HG02588 (cell line): ENCODE measurements at regions not wholly inside any gene's neighbourhood (a gene's known extent, or its start where the extent isn't known, plus 50 kb on each side); places are given as distances from the start of the nearest gene placed in this dataset.

Source experiments
- ATAC-seq: cut with Tn5 transposase; IDR thresholded peaks from one replicate; pipeline ENCODE4 v1.9.1; 2021; ENCODE audit warnings: mild to moderate bottlenecking, moderate library complexity; ENCODE audit not compliant: unreplicated experiment

DNA sequence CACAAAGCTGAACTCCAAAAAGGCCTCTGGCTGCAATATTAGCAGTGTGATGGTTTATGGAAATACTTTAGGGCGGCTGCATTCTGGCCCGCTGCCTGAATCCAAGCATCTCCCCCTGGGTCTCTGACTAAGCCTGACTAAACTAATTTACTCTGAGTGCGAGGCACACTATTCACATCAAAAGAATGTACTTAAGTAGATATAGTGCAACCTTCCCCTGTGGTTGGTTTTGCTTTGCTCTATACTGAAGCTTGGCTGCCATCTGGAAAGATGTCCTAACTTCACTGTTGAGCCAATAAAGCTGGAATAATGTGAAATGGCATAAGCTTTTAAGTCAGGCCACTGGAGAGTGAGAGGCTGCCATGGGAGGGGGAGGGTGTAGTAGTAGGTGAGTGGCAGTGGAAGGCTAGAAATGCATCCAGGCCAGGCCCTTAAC is 321.6 kb downstream of the AASDHPPT start:
- ATAC-seq, result no peak

- no peak for ATAC-seq
Measured at GRCh38 chr11:106399624-106400023, 322.2 kb downstream of the AASDHPPT start.

- no peak for ATAC-seq
Measured at GRCh38 chr11:106400949-106401570, 323.6 kb downstream of the AASDHPPT start.

- ATAC-seq, result no peak
Measured at GRCh38 chr11:106403751-106404150, 326.3 kb downstream of the AASDHPPT start.

- ATAC-seq, result no peak
Measured at GRCh38 chr11:106409222-106409621, 331.8 kb downstream of the AASDHPPT start.

DNA sequence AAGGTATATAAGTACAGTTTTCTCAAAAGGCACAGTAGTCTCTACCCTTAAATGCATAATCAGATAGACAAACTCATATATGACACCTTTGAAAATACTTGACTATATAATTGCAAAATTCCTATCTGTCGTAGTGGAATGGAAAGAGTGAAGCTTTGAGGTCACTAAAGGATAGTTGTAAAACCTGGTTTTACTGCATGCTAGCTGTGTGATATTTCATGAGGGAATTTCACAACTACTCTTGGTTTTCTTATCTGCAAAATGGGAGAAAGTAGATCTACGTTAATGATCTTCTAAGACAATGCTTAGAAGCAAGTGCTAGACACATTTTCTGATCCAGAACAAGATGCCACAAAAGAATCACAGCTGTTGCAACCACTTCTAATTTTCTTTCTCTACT is 332.2 kb downstream of the AASDHPPT start:
- no peak for ATAC-seq

GRCh38 chr11:106410902-106411301 is 333.4 kb downstream of the AASDHPPT start:
- no peak for ATAC-seq

DNA sequence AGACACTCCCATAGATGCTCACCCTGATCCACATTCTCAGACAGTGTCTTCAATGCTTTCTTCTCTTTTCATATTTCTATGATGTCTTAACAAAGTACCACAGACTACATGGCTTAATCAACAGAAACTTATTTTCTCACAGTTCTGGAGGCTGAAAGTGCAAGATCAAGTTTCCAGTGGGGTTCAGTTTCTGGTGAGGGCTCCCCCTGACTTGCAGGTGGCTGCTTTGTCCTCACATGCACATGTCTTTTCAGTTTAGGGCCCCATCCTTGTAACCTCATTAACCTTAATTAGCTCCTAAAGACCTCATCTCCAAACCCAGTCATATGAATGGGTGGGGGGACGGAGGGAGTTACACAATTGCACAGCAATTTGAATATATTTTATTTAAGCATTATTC is 335.8 kb downstream of the AASDHPPT start:
- ATAC-seq, result no peak

DNA sequence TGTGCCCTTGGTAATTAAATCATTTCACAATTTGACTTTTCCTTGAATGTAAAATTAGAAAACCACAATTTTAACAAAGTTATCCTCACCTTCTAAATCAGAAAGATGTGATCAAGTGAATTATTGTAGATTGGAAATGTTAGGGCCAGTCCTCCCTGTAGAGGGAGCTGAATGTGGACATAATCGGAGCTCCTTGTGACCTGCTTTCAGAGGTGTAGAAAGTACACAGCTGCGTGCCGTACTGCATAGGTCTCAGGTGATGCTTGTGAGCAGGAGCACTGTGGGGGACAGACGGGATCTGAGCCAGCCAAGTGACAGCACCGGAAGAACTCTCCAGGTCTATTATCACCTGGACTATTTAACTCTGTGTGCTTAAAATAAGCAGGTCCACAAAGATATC is 338.0 kb downstream of the AASDHPPT start:
- no peak for ATAC-seq

DNA sequence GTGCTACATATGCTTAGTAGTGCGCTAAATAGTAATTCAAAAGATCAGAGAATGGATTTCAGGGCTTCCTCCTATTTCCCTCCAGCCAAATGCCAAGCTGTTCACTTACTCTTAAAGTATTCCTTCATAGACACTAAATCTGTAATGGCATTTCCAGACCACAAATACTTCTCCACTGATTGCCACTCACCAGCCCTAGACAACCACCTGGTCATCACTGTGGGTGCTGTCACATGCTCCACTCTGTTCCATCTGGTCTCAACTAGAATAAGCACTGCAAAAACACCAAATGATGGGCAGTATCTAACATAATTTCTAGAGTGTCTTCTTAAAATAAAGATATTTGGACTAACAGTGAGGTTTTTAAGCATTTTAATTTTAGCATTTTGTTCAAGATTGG is 341.3 kb downstream of the AASDHPPT start:
- ATAC-seq, result no peak

GRCh38 chr11:106420048-106420665 is 342.7 kb downstream of the AASDHPPT start:
- ATAC-seq, result no peak

GRCh38 chr11:106420686-106421085 is 343.2 kb downstream of the AASDHPPT start:
- ATAC-seq, result no peak

DNA sequence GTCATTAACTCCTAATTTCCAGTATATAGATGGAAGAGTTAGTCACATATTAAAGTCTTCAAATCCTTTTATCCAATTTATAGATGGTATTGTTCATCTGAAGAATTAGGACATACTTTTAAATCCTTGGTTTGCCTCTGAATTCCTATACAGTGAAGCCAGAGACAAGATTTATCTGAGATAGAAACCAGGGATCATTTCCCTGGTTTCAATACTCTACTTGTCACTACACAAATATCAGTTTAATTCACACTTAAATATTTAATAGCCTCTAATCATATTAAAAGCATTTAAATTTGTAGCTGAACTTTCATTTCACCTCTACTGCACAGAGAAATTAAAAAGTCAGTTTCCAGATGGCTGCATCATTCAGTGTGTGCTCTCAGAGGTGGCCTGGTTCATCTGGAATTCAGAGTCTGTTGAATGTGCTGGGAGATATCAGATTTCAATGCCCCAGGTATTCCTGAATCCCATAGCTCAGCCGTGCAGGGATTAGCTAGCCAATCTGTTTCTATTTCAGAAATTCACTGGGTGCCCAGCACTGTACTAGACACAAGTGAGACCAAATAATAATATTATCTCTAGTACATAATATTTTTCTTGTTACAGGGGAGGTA is 344.3 kb downstream of the AASDHPPT start:
- ATAC-seq, result no peak

GRCh38 chr11:106422583-106422982 is 345.1 kb downstream of the AASDHPPT start:
- ATAC-seq, result no peak

- no peak for ATAC-seq
Measured at GRCh38 chr11:106424111-106424510, 346.6 kb downstream of the AASDHPPT start.

- ATAC-seq, result no peak
Measured at GRCh38 chr11:106425819-106426218, 348.4 kb downstream of the AASDHPPT start.

DNA sequence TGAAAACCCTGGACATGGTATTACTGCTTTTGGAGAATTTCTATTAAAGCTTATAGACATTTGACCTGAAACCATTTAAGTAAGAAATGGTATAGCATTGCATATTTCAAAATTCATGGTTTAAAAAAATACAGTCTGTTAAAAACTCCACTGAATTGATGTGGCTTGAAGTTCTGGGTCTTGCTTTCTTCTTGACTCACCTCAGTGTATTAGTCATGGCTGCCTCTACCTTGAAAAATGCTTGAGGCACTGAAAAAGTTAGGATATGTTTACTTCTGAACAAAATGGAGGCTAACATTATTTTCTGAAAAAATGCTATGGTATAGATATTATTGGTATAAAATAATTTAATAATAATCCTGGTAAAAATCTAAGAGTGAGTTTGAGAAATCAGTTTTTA is 349.2 kb downstream of the AASDHPPT start:
- ATAC-seq, result no peak

- no peak for ATAC-seq
Measured at GRCh38 chr11:106427736-106428135, 350.3 kb downstream of the AASDHPPT start.

GRCh38 chr11:106442032-106442431 is 364.6 kb downstream of the AASDHPPT start:
- ATAC-seq, result no peak

DNA sequence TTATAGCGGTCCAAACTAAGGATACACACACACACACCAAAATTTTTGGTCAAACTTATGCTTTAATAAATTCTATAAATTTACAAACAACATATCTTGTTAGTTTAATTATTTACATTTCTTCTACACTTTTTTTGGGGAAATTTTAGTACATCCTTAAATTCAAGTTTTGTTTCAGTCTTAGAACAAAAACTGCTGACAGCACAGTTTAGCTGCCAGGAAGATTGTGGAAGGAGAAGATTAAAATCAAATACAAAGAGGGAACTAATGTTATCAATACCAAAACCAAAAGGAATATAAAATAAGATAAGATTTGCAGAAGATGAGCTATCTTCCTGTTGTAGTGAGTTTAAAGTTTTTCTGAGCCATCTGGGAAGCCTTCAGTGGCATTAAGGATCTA is 368.8 kb downstream of the AASDHPPT start:
- ATAC-seq, result no peak

GRCh38 chr11:106446955-106447354 is 369.5 kb downstream of the AASDHPPT start:
- ATAC-seq, result no peak

DNA sequence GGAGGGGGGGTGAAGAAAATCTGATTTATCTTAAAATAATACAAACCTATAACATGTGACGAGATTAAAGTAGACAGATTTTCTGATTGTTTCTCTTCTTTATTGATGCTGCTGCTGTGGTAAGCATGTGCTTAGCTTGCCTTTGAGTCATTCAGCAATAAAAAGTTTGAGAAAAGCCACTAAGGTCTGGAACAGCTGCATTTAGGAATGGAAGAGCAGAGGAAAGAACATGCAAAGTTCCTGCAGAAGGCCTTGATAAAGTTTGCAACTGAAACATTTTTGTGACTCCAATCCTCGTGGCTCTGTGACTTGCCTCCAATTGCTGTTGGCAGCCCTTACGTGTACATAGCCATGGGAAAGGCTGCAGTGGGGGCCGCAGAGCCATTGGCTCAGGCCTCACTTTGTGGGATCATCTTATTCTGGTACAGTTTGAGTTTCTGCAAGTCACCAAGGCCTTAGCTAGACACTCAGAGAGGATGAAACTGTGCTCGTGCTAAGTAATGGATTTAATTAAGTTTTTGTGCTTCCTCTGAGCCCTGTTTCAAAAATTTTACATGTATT is 370.2 kb downstream of the AASDHPPT start:
- ATAC-seq, result no peak
